HEK293T (cell line): ENCODE measurements at regions not wholly inside any gene's neighbourhood (a gene's known extent, or its start where the extent isn't known, plus 50 kb on each side); places are given as distances from the start of the nearest gene placed in this dataset.

Experiments
- CTBP1 ChIP-seq: fragments of 450-650 bp; IDR thresholded peaks from 2 replicates; pipeline ENCODE4 v1.6.1; 2016; ENCODE audit warnings: borderline replicate concordance
- FOXA1 ChIP-seq: fragments of 450-650 bp; IDR thresholded peaks from 2 replicates; pipeline ENCODE4 v1.6.1; 2016; ENCODE audit warnings: mild to moderate bottlenecking
- FOXK2 ChIP-seq: fragments of 450-650 bp; IDR thresholded peaks from 2 replicates; pipeline ENCODE4 v1.6.1; 2016; ENCODE audit warnings: mild to moderate bottlenecking

GRCh38 chr3:181948286-181948685 lies 236.6 kb downstream of the SOX2 start:
- TF ChIP-seq FOXK2: no peak
- TF ChIP-seq CTBP1: no peak
- no peak for TF ChIP-seq FOXA1
